Activated T-cell treated with anti-CD3 and anti-CD28 coated beads, Interleukin-2, amount 50 U/mL, for 72 hours (primary cell): ENCODE measurements at regions not wholly inside any gene's neighbourhood (a gene's known extent, or its start where the extent isn't known, plus 50 kb on each side); places are given as distances from the start of the nearest gene placed in this dataset.

ENCODE experiments used
- ATAC-seq, 2 donors: fragments of 150-1000 bp; cut with Tn5 transposase; replicated peaks in 1 of 2; 2 replicates each; pipeline ENCODE4 v1.10.0; 2021; ENCODE audit warnings: moderate library complexity in 2 of 2, mild to moderate bottlenecking in 1 of 2
- DNase-seq, 2 donors: peaks; one replicate each; pipeline ENCODE4 v3.0.0; 2021 to 2022; ENCODE audit warnings: mixed read lengths in 1 of 2
- H3K27ac Mint-ChIP-seq: one replicate; pipeline ENCODE4 v1.8.0; 2022; ENCODE audit warnings: mild to moderate bottlenecking, moderate library complexity, mixed read lengths
- H3K27me3 Mint-ChIP-seq: one replicate; pipeline ENCODE4 v1.8.0; 2022; ENCODE audit warnings: low read depth, mixed read lengths
- H3K36me3 Mint-ChIP-seq, 2 donors: one replicate each; pipeline ENCODE4 v1.8.0; 2022; ENCODE audit warnings: mixed read lengths in 2 of 2, mild to moderate bottlenecking in 1 of 2; ENCODE audit not compliant: insufficient read depth in 2 of 2
- H3K4me1 Mint-ChIP-seq: one replicate; pipeline ENCODE4 v1.8.0; 2022; ENCODE audit warnings: low read depth, mixed read lengths
- H3K4me3 Mint-ChIP-seq, 2 donors: one replicate each; pipeline ENCODE4 v1.8.0; 2022; ENCODE audit warnings: mild to moderate bottlenecking in 2 of 2, mixed read lengths in 2 of 2, moderate library complexity in 2 of 2
- H3K9me3 Mint-ChIP-seq, 2 donors: one replicate each; pipeline ENCODE4 v1.8.0; 2022; ENCODE audit warnings: mixed read lengths in 2 of 2

DNA sequence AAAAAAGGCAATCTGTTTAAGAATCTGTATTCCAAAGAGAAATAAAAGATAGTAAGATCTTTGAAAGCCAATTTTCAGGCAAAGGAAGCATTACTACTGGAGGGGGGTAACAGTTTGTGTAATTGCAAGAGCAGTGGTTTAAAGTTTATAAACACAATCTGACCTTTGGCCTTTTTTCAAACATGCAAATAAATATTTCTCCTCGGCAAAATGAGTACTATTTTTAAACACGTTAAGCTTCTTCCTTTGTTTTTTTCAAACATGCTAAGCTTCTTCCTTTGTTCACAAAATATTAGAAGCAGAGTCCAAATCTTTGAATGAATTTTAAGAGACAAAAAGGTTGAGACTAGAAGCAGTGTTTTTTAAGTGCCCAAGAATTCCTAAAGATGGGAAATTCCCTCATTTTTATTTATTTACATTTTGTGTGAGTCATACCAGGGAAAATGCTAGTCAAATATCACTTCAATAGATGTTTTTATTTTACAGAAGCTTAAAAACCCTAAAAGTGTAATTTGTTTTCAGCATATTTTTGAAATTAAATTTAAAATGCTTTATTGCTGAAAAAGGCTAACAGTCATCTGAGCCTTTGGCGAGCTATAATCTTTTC, 229.3 kb downstream of the GPR37 start:
- peaks cover 3 to 9% of the 10 kb centered on the region in 2 donors for H3K9me3 Mint-ChIP-seq
- ATAC-seq = no peak
- no peaks in the 10 kb centered on the region for H3K4me1 Mint-ChIP-seq
- no peaks in the 10 kb centered on the region for H3K27me3 Mint-ChIP-seq
- H3K4me3 Mint-ChIP-seq = no peak overlapping the region
- no peaks in the 10 kb centered on the region for H3K36me3 Mint-ChIP-seq
- no peak overlapping the region for H3K27ac Mint-ChIP-seq
- DNase-seq = no peak

DNA sequence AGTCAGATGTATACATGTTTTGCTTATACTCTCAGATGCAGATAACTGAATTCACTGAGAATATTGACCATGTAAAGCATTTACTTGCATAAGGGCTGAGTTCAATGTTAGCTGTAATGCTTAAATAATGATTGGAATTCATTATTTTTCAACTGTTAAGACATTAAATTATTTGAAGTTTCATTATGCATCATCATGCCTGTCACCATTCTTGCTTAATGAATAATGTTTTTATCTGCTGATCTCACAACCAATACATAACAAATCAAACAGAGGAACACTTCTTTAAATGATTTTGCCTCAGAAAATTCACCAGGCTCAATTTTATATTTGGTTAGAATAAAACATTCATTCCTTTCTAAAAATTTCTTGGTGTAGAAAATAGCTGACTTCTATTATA, 233.4 kb downstream of the GPR37 start:
- Mint-ChIP-seq H3K27me3 (no peaks in the 10 kb centered on the region), H3K9me3 (peaks cover 8 to 9% of the 10 kb centered on the region in 2 donors), H3K36me3 (peaks cover 0 to 2% of the 10 kb centered on the region in 2 donors), H3K4me1 (no peaks in the 10 kb centered on the region), H3K4me3 (no peak overlapping the region), H3K27ac (no peak overlapping the region)
- ATAC-seq = no peak
- no peak for DNase-seq

DNA sequence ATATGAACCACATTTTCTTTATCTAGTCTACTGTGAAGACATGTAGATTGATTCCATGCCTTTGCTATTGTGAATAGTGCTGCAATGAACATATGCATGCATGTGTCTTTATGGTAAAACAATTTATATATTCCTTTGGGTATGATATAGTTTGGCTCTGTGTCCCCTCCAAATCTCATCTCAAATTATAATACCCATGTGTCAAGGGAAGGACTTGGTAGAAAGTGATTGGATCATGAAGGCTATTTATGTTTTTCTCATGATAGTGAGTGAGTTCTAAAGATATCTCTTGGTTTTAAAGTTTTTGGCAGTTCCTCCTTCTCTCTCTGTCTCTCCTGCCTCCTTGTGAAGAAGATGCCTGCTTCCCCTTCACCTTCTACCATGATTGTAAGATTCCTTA, 248.7 kb downstream of the GPR37 start:
- no peaks in the 10 kb centered on the region for H3K27me3 Mint-ChIP-seq
- ATAC-seq = no peak

DNA sequence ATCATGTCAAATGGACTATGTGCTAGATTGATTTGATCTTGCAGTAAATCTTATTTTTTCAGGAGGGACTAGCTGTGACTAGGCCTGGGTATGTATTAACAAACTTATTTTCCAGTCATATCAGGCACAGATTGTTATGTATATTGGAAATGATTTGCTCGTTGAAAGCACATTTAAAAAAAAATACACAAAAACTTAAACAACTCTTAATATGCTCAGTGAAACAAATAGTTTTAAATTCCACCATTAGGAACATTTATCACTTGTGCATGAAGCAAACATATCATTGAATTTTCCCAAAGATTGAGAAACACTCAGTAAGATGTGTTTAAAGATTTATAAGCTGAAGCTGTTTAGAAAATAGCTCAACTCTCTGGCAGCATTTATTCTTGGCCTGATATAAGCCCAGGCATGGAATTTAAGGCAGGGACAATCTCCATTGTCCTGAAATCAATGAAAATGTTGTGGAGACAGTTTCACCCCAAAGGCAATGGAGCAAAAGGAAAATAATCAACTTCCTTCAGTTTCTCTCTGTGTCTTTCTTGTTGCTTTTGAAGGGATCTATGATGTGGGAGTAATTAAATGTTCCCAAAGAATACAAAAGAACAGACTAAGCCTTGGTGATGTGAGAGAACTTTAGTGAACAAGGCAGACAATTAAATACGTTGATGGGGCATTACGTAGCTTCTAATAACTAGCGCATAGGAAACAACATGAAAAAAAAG, 250.3 kb downstream of the GPR37 start:
- no peak overlapping the region for H3K4me3 Mint-ChIP-seq
- H3K27ac Mint-ChIP-seq = no peak overlapping the region
- H3K4me1 Mint-ChIP-seq = no peaks in the 10 kb centered on the region
- peaks cover 3 to 7% of the 10 kb centered on the region in 2 donors for H3K9me3 Mint-ChIP-seq
- H3K27me3 Mint-ChIP-seq = no peaks in the 10 kb centered on the region
- DNase-seq (no peak), ATAC-seq (no peak)
- no peaks in the 10 kb centered on the region for H3K36me3 Mint-ChIP-seq

More for the DNA sequence above, 248.7 kb downstream of the GPR37 start:
- Mint-ChIP-seq H3K4me1 (no peaks in the 10 kb centered on the region), H3K27ac (no peak overlapping the region), H3K4me3 (no peak overlapping the region), H3K9me3 (peaks cover 5 to 8% of the 10 kb centered on the region in 2 donors), H3K36me3 (no peaks in the 10 kb centered on the region)
- no peak for DNase-seq

DNA sequence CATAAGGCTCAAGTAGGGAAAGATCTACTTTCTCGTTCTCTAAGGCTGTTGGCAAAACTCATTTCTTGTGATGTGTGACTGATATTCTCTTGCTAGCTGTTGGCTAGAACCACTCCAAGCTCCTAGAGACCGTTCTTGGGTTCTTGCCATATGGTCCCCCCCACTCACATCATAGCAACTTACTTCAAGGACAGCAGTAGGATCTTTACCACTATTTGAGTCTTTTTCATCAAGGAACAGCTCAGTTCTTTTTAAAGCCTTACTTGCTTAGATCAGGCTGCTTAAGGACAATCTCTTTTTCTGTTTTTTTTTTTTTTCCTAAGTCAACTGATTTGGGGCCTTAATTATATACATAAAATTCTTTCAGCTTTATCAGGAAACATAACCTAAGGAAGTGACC, 251.1 kb downstream of the GPR37 start:
- DNase-seq = no peak
- Mint-ChIP-seq H3K27ac (no peak overlapping the region), H3K4me1 (no peaks in the 10 kb centered on the region), H3K27me3 (no peaks in the 10 kb centered on the region), H3K4me3 (no peak overlapping the region), H3K36me3 (no peaks in the 10 kb centered on the region), H3K9me3 (peaks cover 2 to 5% of the 10 kb centered on the region in 2 donors)
- ATAC-seq = no peak

DNA sequence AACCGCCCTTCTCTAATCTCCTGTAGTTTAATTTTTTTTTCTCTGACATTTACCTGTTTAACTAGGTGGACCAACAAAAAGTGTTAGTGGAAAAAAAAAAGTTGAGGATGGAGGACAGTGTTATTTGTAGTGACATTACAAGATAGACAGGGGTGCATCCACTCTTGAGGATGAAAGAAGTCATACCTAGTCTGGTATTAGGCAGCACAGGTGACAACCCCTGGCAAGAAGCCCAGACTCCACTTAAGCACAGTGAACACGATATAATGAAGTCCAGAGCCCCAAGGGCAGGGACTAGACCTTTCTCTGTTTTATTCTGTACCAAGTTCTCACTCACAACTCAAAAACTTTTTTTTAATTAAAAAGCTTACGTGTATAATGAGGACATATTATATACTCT, 268.4 kb downstream of the GPR37 start:
- Mint-ChIP-seq H3K9me3 (peaks cover 0 to 3% of the 10 kb centered on the region in 2 donors), H3K4me3 (no peak overlapping the region), H3K27ac (no peak overlapping the region), H3K36me3 (no peaks in the 10 kb centered on the region), H3K27me3 (no peaks in the 10 kb centered on the region), H3K4me1 (no peaks in the 10 kb centered on the region)
- DNase-seq (no peak), ATAC-seq (no peak)

DNA sequence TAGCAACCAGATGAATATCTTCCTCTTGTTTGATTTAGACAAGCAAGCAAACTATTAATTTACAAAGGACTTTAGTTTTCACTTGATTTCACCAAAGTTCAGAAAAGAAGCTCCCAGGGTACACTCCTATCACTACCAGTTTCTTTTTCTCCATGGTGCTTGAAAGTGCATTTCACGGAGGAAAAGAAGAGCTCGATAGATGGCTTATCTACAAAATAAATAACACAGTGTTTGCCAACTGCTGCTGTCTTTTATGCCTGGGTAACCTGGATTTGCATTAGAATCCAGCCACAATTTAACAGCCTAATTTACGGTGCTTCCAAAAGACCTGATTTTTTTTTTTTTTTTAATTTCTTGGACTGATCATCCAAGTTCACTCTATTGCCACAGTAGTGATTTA, 275.7 kb downstream of the GPR37 start:
- peaks cover 1 to 5% of the 10 kb centered on the region in 2 donors for H3K9me3 Mint-ChIP-seq
- ATAC-seq (no peak), DNase-seq (no peak)
- H3K27me3 Mint-ChIP-seq = no peaks in the 10 kb centered on the region
- H3K4me1 Mint-ChIP-seq = no peaks in the 10 kb centered on the region
- H3K36me3 Mint-ChIP-seq = no peaks in the 10 kb centered on the region
- no peak overlapping the region for H3K4me3 Mint-ChIP-seq
- H3K27ac Mint-ChIP-seq = no peak overlapping the region

DNA sequence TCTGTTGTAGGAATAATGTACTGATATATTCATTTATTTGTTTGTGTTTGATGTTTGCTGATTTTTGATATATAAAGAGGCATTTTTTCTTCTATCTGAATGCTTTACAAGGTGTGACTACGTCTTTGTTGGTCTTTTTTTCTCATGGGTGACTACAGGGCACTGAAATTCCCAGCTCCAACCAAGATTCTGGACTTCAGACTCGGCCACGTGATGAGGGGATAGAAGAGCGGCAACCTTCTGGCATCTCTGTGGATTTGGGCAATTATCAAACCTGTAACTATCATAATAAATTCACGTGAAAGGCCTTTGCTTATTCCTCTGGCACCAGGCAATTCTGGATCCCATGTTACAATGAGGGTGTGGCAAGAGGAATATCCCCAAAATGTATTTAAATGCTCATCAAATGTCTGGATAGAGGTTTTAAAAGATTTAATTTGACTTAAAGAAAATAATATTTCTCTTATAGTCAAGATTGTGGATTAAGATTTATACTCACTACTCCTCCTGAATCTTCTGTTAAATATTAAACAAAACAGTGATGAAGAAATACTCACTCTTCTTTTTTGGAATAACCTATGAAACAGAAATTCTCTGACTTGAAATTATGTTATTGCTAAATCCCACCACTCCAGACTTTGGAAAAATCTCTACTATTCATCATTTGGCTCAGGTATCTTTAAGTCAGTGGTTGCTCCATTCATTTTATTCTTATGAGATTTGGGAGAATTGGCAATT, 276.3 kb downstream of the GPR37 start:
- no peak overlapping the region for H3K27ac Mint-ChIP-seq
- no peaks in the 10 kb centered on the region for H3K36me3 Mint-ChIP-seq
- ATAC-seq = no peak
- H3K9me3 Mint-ChIP-seq = peaks cover 1 to 5% of the 10 kb centered on the region in 2 donors
- DNase-seq = no peak
- H3K4me3 Mint-ChIP-seq = no peak overlapping the region
- no peaks in the 10 kb centered on the region for H3K4me1 Mint-ChIP-seq
- H3K27me3 Mint-ChIP-seq = no peaks in the 10 kb centered on the region

DNA sequence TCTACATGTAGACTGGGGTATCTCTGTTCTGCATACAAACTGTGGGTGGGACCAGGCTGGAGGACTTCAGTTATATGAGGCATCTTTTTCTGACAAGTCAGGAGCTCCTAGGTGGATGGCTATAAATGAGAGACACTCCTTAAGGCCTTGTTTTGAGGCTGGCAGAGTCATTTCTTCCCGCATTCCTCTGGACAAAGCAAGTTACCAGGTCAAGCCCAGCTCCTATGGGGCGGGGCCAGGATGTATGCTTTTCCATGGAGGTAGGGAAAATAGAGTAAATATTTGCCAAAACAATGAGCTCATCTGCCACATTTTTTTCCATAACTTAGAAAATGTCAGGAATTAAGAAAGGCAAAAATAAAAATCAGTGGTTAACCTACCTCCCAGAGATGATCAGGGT, 283.4 kb downstream of the GPR37 start:
- ATAC-seq = no peak
- Mint-ChIP-seq H3K4me3 (no peak overlapping the region), H3K27ac (no peak overlapping the region)

DNA sequence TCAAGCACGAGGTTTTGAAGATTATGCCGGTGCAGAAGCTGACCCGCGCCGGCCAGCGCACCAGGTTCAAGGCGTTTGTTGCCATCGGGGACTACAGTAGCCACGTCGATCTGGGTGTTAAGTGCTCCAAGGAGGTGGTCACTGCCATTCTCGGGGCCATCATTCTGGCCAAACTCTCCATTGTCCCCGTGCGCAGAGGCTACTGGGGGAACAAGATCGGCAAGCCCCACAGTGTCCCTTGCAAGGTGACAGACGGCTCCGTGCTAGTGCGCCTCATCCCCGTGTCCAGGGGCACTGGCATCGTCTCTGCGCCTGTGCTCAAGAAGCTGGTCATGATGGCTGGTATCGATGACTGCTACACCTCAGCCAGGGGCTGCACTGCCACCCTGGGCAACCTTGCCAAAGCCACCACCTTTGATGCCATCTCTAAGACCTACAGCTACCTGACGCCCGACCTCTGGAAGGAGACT, 284.7 kb downstream of the GPR37 start:
- no peak for ATAC-seq
- H3K36me3 Mint-ChIP-seq = no peaks in the 10 kb centered on the region
- no peak overlapping the region for H3K4me3 Mint-ChIP-seq
- no peak overlapping the region for H3K27ac Mint-ChIP-seq
- no peaks in the 10 kb centered on the region for H3K27me3 Mint-ChIP-seq
- no peaks in the 10 kb centered on the region for H3K4me1 Mint-ChIP-seq
- peaks cover 0 to 3% of the 10 kb centered on the region in 2 donors for H3K9me3 Mint-ChIP-seq
- DNase-seq = no peak

More for the DNA sequence above, 283.4 kb downstream of the GPR37 start:
- Mint-ChIP-seq H3K9me3 (peaks cover 0 to 3% of the 10 kb centered on the region in 2 donors), H3K4me1 (no peaks in the 10 kb centered on the region), H3K36me3 (no peaks in the 10 kb centered on the region), H3K27me3 (no peaks in the 10 kb centered on the region)
- no peak for DNase-seq

DNA sequence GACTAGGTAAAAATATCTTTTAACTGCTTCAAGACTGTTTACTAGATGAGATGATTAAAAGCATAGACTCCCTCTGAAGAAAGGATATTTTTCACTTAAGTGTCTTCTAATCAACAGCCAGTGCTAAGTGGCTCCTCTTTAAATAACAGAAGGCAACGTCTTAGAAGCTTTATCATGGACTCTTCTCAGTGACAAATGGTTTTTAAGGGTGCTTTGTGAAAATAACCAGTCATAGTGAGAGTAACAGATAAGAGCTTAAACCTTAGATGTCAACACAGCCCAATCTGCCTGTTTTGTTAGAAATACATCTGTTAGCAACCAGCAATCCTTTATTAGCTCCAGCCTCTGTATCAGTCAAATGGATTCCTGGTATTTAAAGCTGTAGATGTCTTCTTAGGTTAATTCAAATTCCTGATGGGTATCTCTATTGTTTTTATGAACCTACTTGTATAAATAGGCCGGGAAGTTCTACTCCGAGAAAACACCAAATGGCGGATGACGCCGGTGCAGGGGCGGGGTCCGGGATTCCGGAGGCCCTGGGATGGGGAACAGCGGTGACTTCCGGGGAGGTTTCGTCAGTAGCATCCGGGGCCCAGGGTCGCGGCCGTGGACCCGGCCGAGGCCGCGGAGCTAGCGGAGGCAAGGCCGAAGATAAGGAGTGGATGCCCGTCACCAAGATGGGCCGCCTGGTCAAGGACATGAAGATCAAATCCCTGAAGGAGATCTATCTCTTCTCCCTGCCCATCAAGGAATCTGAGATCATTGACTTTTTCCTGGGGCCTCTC, 285.4 kb downstream of the GPR37 start:
- no peaks in the 10 kb centered on the region for H3K36me3 Mint-ChIP-seq
- H3K4me1 Mint-ChIP-seq = no peaks in the 10 kb centered on the region
- ATAC-seq = no peak

DNA sequence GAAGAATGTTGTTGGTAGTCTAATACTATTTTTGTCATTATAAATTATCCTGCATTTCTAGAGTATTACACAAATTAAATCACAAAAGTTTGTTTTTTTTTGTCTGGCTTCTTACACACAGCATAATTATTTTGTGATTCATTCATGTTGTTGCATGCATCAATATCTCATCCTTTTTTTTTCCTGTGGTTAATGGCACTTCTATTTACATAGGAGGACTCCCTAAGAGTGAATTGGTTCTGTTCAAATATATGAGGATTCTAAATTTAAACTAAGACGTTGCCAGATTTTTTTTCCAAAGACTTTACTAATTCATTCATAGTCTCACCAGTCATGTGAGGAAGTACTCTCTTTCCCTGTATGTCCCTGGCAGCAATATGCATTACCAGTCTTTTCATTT, 303.3 kb downstream of the GPR37 start:
- H3K27me3 Mint-ChIP-seq = no peaks in the 10 kb centered on the region
- H3K36me3 Mint-ChIP-seq = no peaks in the 10 kb centered on the region
- DNase-seq (no peak), ATAC-seq (no peak)
- no peak overlapping the region for H3K4me3 Mint-ChIP-seq
- H3K9me3 Mint-ChIP-seq = peaks cover 2 to 7% of the 10 kb centered on the region in 2 donors
- no peaks in the 10 kb centered on the region for H3K4me1 Mint-ChIP-seq
- H3K27ac Mint-ChIP-seq = no peak overlapping the region

More for the DNA sequence above, 285.4 kb downstream of the GPR37 start:
- H3K27me3 Mint-ChIP-seq = no peaks in the 10 kb centered on the region
- H3K9me3 Mint-ChIP-seq = peaks cover 0 to 1% of the 10 kb centered on the region in 2 donors
- H3K4me3 Mint-ChIP-seq = no peak overlapping the region
- no peak for DNase-seq
- H3K27ac Mint-ChIP-seq = no peak overlapping the region

DNA sequence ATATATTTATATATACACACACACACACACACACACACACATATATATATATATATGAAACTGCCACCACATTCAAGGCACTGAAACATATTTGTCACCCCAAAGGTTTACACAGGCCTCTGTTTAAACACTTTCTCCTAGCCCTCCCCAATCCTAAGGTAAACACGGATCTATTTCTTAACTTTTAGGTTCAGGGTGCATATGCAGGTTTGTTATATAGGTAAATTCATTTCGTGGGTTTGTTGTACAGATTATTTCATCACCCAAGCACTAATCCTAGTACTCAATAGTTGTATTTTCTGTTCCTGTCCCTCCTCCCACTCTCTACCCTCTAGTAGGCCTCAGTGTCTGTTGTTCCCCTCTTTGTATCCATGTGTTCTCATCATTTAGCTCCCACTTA, 305.0 kb downstream of the GPR37 start:
- DNase-seq (no peak), ATAC-seq (no peak)
- H3K4me3 Mint-ChIP-seq = no peak overlapping the region
- no peaks in the 10 kb centered on the region for H3K4me1 Mint-ChIP-seq
- peaks cover 0 to 4% of the 10 kb centered on the region in 2 donors for H3K9me3 Mint-ChIP-seq
- H3K27me3 Mint-ChIP-seq = no peaks in the 10 kb centered on the region
- H3K36me3 Mint-ChIP-seq = no peaks in the 10 kb centered on the region
- no peak overlapping the region for H3K27ac Mint-ChIP-seq
